Natural killer cell (primary cell): ENCODE measurements at regions not wholly inside any gene's neighbourhood (a gene's known extent, or its start where the extent isn't known, plus 50 kb on each side); places are given as distances from the start of the nearest gene placed in this dataset.

Experiments
- ATAC-seq, 3 donors: fragments of 150-1000 bp in 2 of 3; fragments of 200-7000 bp in 1 of 3; cut with Tn5 transposase; 1 replicate in 1 of 3; 2 replicates in 2 of 3; pipeline ENCODE4 v1.10.0; 2021; ENCODE audit warnings: mild to moderate bottlenecking in 2 of 3, moderate library complexity in 2 of 3
- DNase-seq, 2 donors: peaks; one replicate each; pipeline versions ENCODE4 v3.0.0 to v3.0.0-alpha.2; 2013 to 2021; ENCODE audit warnings: mixed read lengths in 1 of 2
- H3K27ac ChIP-seq: one replicate; pipeline ENCODE4 v1.5.1; 2013; ENCODE audit warnings: mild to moderate bottlenecking, low read length
- H3K27me3 ChIP-seq: one replicate; pipeline ENCODE4 v1.6.1; 2013; ENCODE audit warnings: low read length; ENCODE audit not compliant: control insufficient read depth, insufficient read depth
- H3K36me3 ChIP-seq: one replicate; pipeline ENCODE4 v1.6.1; 2013; ENCODE audit warnings: low read length; ENCODE audit not compliant: control insufficient read depth, insufficient read depth
- H3K4me1 ChIP-seq: one replicate; pipeline ENCODE4 v1.6.1; 2013; ENCODE audit warnings: low read length; ENCODE audit not compliant: control insufficient read depth, insufficient read depth
- H3K4me3 ChIP-seq: one replicate; pipeline ENCODE4 v1.5.1; 2013; ENCODE audit warnings: low read length
- H3K9me3 ChIP-seq: one replicate; pipeline ENCODE4 v1.6.1; 2013; ENCODE audit warnings: low read length; ENCODE audit not compliant: control insufficient read depth, insufficient read depth
- H3K27ac Mint-ChIP-seq, 2 donors: one replicate each; pipeline ENCODE4 v1.8.0; 2022; ENCODE audit warnings: mild to moderate bottlenecking in 2 of 2, mixed read lengths in 2 of 2, moderate library complexity in 1 of 2
- H3K27me3 Mint-ChIP-seq, 2 donors: one replicate each; pipeline ENCODE4 v1.8.0; 2022; ENCODE audit warnings: low read depth in 2 of 2, mixed read lengths in 2 of 2
- H3K36me3 Mint-ChIP-seq: one replicate; pipeline ENCODE4 v1.8.0; 2022; ENCODE audit warnings: mixed read lengths
- H3K4me1 Mint-ChIP-seq, 2 donors: one replicate each; pipeline ENCODE4 v1.8.0; 2022; ENCODE audit warnings: mixed read lengths in 2 of 2
- H3K4me3 Mint-ChIP-seq: one replicate; pipeline ENCODE4 v1.8.0; 2022; ENCODE audit warnings: mild to moderate bottlenecking, moderate library complexity, mixed read lengths
- H3K9me3 Mint-ChIP-seq, 2 donors: one replicate each; pipeline ENCODE4 v1.8.0; 2022; ENCODE audit warnings: mixed read lengths in 2 of 2
- WGBS: methylation state at CpG from one replicate; pipeline ENCODE4 v1.1.7; 2013; ENCODE audit warnings: missing lambda C conversion rate; ENCODE audit not compliant: insufficient coverage; 5-methylcytosine and 5-hydroxymethylcytosine counted together
- intact Hi-C: fragments of 100-400 bp; cut with micrococcal nuclease; formaldehyde crosslinking; loops from one replicate; pipeline ENCODE4 v1.14.2; 2022
- TF ChIP-seq, protein P1 (sequence below): fragments of 200-600 bp; IDR thresholded peaks from one replicate; pipeline ENCODE4 v1.8.0; 2022; ENCODE audit warnings: antibody characterized with exemption

DNA sequence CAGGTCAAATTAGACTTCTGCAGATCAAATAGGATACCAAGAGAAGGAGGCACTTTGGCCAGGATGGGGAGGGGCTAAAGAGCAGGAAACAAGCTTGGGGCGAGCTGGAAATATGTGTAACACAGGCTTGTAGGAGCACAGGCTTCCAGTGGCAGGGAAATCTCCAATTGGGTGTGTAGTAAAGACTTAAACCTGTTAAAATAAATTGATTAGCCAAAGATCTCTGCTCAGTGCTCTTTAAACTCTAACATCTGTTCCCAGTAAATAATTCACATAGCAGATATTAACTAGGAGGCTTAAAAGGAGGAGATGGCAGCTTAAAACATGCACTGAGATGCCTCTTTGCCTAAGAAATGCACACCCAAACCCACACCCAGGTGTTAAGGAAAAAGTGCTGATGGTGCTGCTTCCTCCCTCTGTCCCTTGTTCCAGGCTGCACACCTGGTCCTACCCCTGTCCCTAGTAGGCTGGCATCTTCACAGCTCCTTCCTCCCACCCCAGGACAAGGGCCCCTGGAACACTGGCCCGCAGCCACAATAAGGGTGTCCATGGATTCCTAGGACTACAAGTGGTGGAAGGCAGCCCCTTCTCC is 93.5 kb upstream of the MLN start:
- no peaks in the 10 kb centered on the region for H3K36me3 Mint-ChIP-seq
- WGBS = 87% methylated on average over 2 of the region's 2 CpGs
- Histone ChIP-seq H3K36me3 (no peaks in the 10 kb centered on the region), H3K9me3 (no peaks in the 10 kb centered on the region), H3K27ac (no peak overlapping the region), H3K4me1 (peaks cover 3% of the 10 kb centered on the region), H3K27me3 (peaks cover 13% of the 10 kb centered on the region), H3K4me3 (no peak overlapping the region)
- TF ChIP-seq, protein P1, sequence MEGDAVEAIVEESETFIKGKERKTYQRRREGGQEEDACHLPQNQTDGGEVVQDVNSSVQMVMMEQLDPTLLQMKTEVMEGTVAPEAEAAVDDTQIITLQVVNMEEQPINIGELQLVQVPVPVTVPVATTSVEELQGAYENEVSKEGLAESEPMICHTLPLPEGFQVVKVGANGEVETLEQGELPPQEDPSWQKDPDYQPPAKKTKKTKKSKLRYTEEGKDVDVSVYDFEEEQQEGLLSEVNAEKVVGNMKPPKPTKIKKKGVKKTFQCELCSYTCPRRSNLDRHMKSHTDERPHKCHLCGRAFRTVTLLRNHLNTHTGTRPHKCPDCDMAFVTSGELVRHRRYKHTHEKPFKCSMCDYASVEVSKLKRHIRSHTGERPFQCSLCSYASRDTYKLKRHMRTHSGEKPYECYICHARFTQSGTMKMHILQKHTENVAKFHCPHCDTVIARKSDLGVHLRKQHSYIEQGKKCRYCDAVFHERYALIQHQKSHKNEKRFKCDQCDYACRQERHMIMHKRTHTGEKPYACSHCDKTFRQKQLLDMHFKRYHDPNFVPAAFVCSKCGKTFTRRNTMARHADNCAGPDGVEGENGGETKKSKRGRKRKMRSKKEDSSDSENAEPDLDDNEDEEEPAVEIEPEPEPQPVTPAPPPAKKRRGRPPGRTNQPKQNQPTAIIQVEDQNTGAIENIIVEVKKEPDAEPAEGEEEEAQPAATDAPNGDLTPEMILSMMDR = no peak
- intact Hi-C loops = no loop called here
- peaks cover 41 to 47% of the 10 kb centered on the region in 2 donors for H3K27me3 Mint-ChIP-seq
- H3K9me3 Mint-ChIP-seq = no peaks in the 10 kb centered on the region
- peaks cover 13 to 17% of the 10 kb centered on the region in 2 donors for H3K4me1 Mint-ChIP-seq
- no peak overlapping the region for H3K4me3 Mint-ChIP-seq
- no peak overlapping the region for H3K27ac Mint-ChIP-seq
- DNase-seq (no peak), ATAC-seq (no peak)

- Mint-ChIP-seq H3K36me3 (no peaks in the 10 kb centered on the region), H3K4me3 (no peak overlapping the region), H3K4me1 (peaks cover 6 to 10% of the 10 kb centered on the region in 2 donors), H3K27ac (no peak overlapping the region), H3K9me3 (no peaks in the 10 kb centered on the region), H3K27me3 (peaks cover 41 to 43% of the 10 kb centered on the region in 2 donors)
- WGBS = 78% methylated on average over 12 of the region's 16 CpGs
- TF ChIP-seq, protein P1 = no peak
- Histone ChIP-seq H3K27me3 (peaks cover 13% of the 10 kb centered on the region), H3K27ac (no peak overlapping the region), H3K9me3 (no peaks in the 10 kb centered on the region), H3K36me3 (no peaks in the 10 kb centered on the region), H3K4me3 (no peak overlapping the region), H3K4me1 (peaks cover 3% of the 10 kb centered on the region)
- intact Hi-C loops = no loop called here
- DNase-seq (no peak), ATAC-seq (no peak)
These were observed 92.8 kb upstream of the MLN start for GRCh38 chr6:33896391-33897188.

GRCh38 chr6:33895988-33896387 is 92.2 kb upstream of the MLN start:
- no peaks in the 10 kb centered on the region for H3K36me3 Mint-ChIP-seq
- H3K27me3 Mint-ChIP-seq = peaks cover 41 to 42% of the 10 kb centered on the region in 2 donors
- H3K4me3 Mint-ChIP-seq = no peak overlapping the region
- TF ChIP-seq, protein P1 = no peak
- Histone ChIP-seq H3K4me3 (no peak overlapping the region), H3K36me3 (no peaks in the 10 kb centered on the region), H3K9me3 (no peaks in the 10 kb centered on the region), H3K4me1 (peaks cover 3% of the 10 kb centered on the region), H3K27ac (no peak overlapping the region), H3K27me3 (peaks cover 13% of the 10 kb centered on the region)
- intact Hi-C loops = no loop called here
- no peak for DNase-seq
- no peaks in the 10 kb centered on the region for H3K9me3 Mint-ChIP-seq
- no peak overlapping the region for H3K27ac Mint-ChIP-seq
- H3K4me1 Mint-ChIP-seq = peaks cover under 1 to 5% of the 10 kb centered on the region in 2 donors
- ATAC-seq = no peak
- WGBS = 90% methylated on average over 2 of the region's 2 CpGs
